ENCODE measurements at regions not wholly inside any gene's neighbourhood (a gene's known extent, or its start where the extent isn't known, plus 50 kb on each side); places are given as distances from the start of the nearest gene placed in this dataset.
"Not testable (repeated sequence)": the region's sequence is repeated elsewhere in the genome, so short reads cannot be mapped to it uniquely, and the experiment has no call there.

DNA sequence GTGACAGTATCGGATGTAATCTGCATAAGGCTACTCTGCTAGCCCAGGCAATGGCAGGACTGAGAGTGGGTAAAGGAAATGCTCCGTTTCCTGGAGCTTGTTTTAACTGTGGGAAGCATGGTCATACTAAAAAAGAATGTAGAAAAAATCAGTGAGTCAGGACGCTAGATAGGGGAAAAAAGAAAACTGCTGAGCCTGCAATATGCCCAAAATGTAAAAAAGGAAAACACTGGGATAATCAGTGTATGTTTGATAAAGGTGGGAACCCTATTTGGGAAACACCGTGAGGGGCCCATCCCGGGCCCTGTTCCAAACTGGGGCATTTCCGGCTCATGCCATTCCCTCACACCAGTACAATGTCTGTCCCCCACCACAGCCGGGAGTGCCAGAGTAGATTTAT, 775.8 kb downstream of the ZPLD1 start:
- no peak overlapping the region for H3K4me3 ChIP-seq
- H3K36me3 ChIP-seq (ENCODE audit: insufficient read depth in 1 of 2, low read depth in 1 of 2) = no peaks in the 10 kb centered on the region
- H3K4me1 ChIP-seq = no peaks in the 10 kb centered on the region
- TF ChIP-seq, protein P1, sequence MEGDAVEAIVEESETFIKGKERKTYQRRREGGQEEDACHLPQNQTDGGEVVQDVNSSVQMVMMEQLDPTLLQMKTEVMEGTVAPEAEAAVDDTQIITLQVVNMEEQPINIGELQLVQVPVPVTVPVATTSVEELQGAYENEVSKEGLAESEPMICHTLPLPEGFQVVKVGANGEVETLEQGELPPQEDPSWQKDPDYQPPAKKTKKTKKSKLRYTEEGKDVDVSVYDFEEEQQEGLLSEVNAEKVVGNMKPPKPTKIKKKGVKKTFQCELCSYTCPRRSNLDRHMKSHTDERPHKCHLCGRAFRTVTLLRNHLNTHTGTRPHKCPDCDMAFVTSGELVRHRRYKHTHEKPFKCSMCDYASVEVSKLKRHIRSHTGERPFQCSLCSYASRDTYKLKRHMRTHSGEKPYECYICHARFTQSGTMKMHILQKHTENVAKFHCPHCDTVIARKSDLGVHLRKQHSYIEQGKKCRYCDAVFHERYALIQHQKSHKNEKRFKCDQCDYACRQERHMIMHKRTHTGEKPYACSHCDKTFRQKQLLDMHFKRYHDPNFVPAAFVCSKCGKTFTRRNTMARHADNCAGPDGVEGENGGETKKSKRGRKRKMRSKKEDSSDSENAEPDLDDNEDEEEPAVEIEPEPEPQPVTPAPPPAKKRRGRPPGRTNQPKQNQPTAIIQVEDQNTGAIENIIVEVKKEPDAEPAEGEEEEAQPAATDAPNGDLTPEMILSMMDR (IDR thresholded peaks at IDR 0.05) = no peak
- DNase-seq (no peak), ATAC-seq (no peak)
- no peak overlapping the region for H3K27ac ChIP-seq
- H3K9me3 ChIP-seq = no peaks in the 10 kb centered on the region
- 61 to 68% (median 62%) methylated on average over 7 of the region's 7 CpGs for WGBS, 3 donors
- intact Hi-C loops (cut with DNase I) = no loop called here
- H3K27me3 ChIP-seq (ENCODE audit: insufficient read depth in 3 of 3, low read length in 2 of 3) = no peaks in the 10 kb centered on the region

DNA sequence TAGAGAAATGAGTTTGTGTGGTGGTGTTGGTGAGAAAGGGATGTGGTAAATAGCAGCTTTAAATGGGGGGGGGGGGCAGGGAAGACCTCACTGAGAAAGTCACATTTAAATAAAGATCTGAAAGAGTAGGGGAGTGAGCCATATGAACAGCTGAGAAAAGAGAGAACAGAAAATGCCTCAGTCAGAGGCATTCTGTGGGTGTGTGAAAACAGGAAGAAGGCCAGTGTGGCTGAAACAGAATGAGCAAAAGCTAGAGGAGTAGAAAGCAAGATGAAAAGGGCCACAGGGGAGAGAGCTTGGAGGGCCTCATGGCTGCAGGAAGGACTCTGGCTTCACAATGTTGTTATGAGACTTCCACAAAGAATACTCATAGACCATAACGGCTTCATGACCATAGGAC, 783.3 kb downstream of the ZPLD1 start:
- intact Hi-C loops (cut with DNase I) = no loop called here
- Histone ChIP-seq H3K27ac (no peak overlapping the region), H3K4me3 (no peak overlapping the region), H3K9me3 (no peaks in the 10 kb centered on the region), H3K27me3 (ENCODE audit: insufficient read depth in 3 of 3, low read length in 2 of 3) (no peaks in the 10 kb centered on the region), H3K36me3 (ENCODE audit: insufficient read depth in 1 of 2, low read depth in 1 of 2) (no peaks in the 10 kb centered on the region), H3K4me1 (no peaks in the 10 kb centered on the region)
- TF ChIP-seq, protein P1 (IDR thresholded peaks at IDR 0.05) = no peak
- DNase-seq (no peak), ATAC-seq (no peak)
- WGBS, 3 donors = 23 to 79% (median 77%) methylated on average over 1 of the region's 1 CpG

DNA sequence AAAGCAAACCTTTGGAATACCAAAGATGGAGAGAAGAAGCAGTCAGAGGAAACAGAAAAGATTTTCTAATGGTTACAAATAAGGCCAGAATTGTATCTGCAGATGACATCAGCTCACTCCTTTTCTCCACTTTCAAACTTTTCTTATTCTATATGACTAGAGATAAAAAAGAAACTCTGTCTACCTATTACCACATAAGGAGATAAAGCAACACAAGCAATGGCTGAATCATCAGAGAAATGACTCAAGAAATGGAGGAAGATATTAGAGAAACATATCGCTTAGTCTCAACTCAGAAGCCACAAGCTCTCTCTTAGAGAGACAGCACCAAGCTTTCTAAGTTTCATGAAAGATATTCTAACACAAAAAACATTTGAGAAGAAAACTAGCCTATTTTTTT, 784.0 kb downstream of the ZPLD1 start:
- DNase-seq (no peak), ATAC-seq (no peak)
- no peak overlapping the region for H3K4me3 ChIP-seq
- no peaks in the 10 kb centered on the region for H3K27me3 ChIP-seq (ENCODE audit: insufficient read depth in 3 of 3, low read length in 2 of 3)
- TF ChIP-seq, protein P1 (IDR thresholded peaks at IDR 0.05) = no peak
- no peaks in the 10 kb centered on the region for H3K9me3 ChIP-seq
- intact Hi-C loops (cut with DNase I) = no loop called here
- WGBS, 3 donors = 95 to 100% (median 98%) methylated on average over 1 of the region's 1 CpG
- H3K36me3 ChIP-seq (ENCODE audit: insufficient read depth in 1 of 2, low read depth in 1 of 2) = no peaks in the 10 kb centered on the region
- no peak overlapping the region for H3K27ac ChIP-seq
- no peaks in the 10 kb centered on the region for H3K4me1 ChIP-seq

DNA sequence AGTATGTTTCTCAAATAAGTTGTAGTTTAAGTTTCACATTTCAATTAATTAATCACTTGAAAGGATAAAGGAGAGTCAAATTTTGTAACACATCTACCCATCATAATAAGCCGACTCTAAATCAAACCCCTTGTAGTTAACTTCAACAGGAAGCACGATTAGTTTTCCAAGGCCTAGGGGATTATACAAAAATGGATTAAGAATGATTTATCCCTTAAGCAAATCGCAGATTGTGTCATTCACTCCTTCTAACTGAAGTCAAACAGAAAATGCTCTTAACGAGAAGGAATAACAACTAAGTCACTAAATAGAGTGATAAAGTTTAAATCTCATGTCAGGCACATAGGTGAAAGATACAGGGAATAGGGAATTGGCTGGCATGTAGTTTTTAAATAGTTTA, 792.8 kb downstream of the ZPLD1 start:
- Histone ChIP-seq H3K4me1 (no peaks in the 10 kb centered on the region), H3K27ac (no peak overlapping the region), H3K27me3 (ENCODE audit: insufficient read depth in 3 of 3, low read length in 2 of 3) (no peaks in the 10 kb centered on the region), H3K36me3 (ENCODE audit: insufficient read depth in 1 of 2, low read depth in 1 of 2) (no peaks in the 10 kb centered on the region), H3K4me3 (no peak overlapping the region), H3K9me3 (no peaks in the 10 kb centered on the region)
- 42 to 49% (median 43%) methylated on average over 4 of the region's 4 CpGs for WGBS, 3 donors
- DNase-seq (no peak), ATAC-seq (no peak)
- intact Hi-C loops (cut with DNase I) = no loop called here
- TF ChIP-seq, protein P1 (IDR thresholded peaks at IDR 0.05) = no peak

DNA sequence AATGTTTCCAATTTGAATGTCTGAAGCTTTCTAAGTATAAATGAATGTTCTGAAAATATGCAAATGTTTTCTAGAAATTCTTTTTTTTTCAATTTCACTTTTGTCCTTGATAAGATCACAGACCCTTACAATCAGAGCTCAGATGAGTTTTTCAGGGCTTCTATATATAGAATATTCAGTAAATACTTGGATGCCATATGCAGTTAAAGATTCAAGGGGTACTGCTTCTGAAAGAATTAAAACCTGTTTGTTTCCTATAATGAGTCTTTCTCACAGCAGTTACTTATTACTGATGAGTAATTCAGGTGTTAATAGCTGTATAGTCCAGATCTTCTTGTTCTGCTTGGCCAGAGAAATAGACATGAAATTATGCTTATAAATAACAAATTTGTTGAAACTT, 812.6 kb downstream of the ZPLD1 start:
- Histone ChIP-seq H3K36me3 (ENCODE audit: insufficient read depth in 1 of 2, low read depth in 1 of 2) (no peaks in the 10 kb centered on the region), H3K27me3 (ENCODE audit: insufficient read depth in 3 of 3, low read length in 2 of 3) (no peaks in the 10 kb centered on the region), H3K9me3 (no peaks in the 10 kb centered on the region), H3K4me3 (no peak overlapping the region), H3K4me1 (no peaks in the 10 kb centered on the region), H3K27ac (no peak overlapping the region)
- intact Hi-C loops (cut with DNase I) = no loop called here
- TF ChIP-seq, protein P1 (IDR thresholded peaks at IDR 0.05) = no peak
- ATAC-seq (no peak), DNase-seq (no peak)

DNA sequence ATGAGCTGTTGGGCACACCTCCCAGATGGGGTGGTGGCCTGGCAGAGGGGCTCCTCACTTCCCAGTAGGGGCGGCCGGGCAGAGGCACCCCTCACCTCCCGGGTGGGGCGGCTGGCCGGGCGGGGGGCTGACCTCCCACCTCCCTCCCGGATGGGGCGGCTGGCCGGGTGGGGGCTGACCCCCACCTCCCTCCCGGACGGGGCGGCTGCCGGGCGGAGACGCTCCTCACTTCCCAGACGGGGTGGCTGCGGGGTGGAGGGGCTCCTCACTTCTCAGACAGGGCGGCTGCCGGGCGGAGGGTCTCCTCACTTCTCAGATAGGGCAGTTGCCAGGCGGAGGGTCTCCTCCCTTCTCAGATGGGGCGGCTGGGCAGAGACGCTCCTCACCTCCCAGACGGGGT, 820.0 kb downstream of the ZPLD1 start:
- H3K27ac ChIP-seq; H3K4me3 ChIP-seq; H3K9me3 ChIP-seq; DNase-seq; H3K27me3 ChIP-seq (ENCODE audit: insufficient read depth in 3 of 3, low read length in 2 of 3); H3K36me3 ChIP-seq (ENCODE audit: insufficient read depth in 1 of 2, low read depth in 1 of 2); ATAC-seq; intact Hi-C loops (cut with DNase I); H3K4me1 ChIP-seq: not testable (repeated sequence)
- 95 to 98% (median 97%) methylated on average over 6 to 21 of the region's 24 CpGs for WGBS, 3 donors

Measured in psoas muscle (tissue), 7 donors.